ENCODE measurements at regions not wholly inside any gene's neighbourhood (a gene's known extent, or its start where the extent isn't known, plus 50 kb on each side); places are given as distances from the start of the nearest gene placed in this dataset.

DNA sequence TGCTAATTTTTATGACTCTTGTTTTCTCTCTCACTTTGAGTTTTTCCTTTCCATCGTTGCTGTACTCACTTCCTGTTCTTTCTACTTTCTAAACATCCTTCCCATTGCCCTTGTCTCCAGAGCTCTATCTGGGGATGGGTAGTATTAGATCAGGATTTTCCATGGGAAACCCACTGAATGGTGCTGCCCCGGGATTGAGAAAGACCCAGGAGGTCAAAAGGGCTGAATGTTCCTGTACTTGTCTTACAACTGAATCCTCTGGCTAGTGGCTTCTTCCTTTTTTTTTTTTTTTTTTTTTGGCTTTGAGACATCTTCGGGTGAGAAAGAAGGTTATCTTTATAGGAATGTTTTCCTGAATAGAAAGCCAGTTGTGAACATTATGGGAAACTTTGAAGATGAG, 364.8 kb upstream of the SLC14A2 start:
- TF ChIP-seq, protein P1, sequence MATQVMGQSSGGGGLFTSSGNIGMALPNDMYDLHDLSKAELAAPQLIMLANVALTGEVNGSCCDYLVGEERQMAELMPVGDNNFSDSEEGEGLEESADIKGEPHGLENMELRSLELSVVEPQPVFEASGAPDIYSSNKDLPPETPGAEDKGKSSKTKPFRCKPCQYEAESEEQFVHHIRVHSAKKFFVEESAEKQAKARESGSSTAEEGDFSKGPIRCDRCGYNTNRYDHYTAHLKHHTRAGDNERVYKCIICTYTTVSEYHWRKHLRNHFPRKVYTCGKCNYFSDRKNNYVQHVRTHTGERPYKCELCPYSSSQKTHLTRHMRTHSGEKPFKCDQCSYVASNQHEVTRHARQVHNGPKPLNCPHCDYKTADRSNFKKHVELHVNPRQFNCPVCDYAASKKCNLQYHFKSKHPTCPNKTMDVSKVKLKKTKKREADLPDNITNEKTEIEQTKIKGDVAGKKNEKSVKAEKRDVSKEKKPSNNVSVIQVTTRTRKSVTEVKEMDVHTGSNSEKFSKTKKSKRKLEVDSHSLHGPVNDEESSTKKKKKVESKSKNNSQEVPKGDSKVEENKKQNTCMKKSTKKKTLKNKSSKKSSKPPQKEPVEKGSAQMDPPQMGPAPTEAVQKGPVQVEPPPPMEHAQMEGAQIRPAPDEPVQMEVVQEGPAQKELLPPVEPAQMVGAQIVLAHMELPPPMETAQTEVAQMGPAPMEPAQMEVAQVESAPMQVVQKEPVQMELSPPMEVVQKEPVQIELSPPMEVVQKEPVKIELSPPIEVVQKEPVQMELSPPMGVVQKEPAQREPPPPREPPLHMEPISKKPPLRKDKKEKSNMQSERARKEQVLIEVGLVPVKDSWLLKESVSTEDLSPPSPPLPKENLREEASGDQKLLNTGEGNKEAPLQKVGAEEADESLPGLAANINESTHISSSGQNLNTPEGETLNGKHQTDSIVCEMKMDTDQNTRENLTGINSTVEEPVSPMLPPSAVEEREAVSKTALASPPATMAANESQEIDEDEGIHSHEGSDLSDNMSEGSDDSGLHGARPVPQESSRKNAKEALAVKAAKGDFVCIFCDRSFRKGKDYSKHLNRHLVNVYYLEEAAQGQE (IDR thresholded peaks at IDR 0.05; ENCODE audit: low read depth), result no peak
- no peak for TF ChIP-seq YY1 (IDR thresholded peaks at IDR 0.05; ENCODE audit: low read depth)
- TF ChIP-seq TAF1 (IDR thresholded peaks at IDR 0.05; ENCODE audit: low read depth), result no peak
- no peak for TF ChIP-seq NFIC (IDR thresholded peaks at IDR 0.05)
- TF ChIP-seq, protein P2, sequence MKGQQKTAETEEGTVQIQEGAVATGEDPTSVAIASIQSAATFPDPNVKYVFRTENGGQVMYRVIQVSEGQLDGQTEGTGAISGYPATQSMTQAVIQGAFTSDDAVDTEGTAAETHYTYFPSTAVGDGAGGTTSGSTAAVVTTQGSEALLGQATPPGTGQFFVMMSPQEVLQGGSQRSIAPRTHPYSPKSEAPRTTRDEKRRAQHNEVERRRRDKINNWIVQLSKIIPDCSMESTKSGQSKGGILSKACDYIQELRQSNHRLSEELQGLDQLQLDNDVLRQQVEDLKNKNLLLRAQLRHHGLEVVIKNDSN (IDR thresholded peaks at IDR 0.05), result no peak
- no peak for TF ChIP-seq RAD21 (IDR thresholded peaks at IDR 0.05; ENCODE audit: low read depth)
- TF ChIP-seq, protein P3, sequence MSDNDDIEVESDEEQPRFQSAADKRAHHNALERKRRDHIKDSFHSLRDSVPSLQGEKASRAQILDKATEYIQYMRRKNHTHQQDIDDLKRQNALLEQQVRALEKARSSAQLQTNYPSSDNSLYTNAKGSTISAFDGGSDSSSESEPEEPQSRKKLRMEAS (IDR thresholded peaks at IDR 0.05), result no peak
